ENCODE measurements at regions not wholly inside any gene's neighbourhood (a gene's known extent, or its start where the extent isn't known, plus 50 kb on each side); places are given as distances from the start of the nearest gene placed in this dataset.

- no peak for TF ChIP-seq CTCF (IDR thresholded peaks at IDR 0.05; ENCODE audit: low read depth, low read length)
- TF ChIP-seq EZH2phosphoT487 (IDR thresholded peaks at IDR 0.05; ENCODE audit: low read depth): no peak
These were observed 1333.3 kb upstream of the SLC39A10 start for GRCh38 chr2:194323740-194324139.
